ENCODE measurements at regions not wholly inside any gene's neighbourhood (a gene's known extent, or its start where the extent isn't known, plus 50 kb on each side); places are given as distances from the start of the nearest gene placed in this dataset.

DNA sequence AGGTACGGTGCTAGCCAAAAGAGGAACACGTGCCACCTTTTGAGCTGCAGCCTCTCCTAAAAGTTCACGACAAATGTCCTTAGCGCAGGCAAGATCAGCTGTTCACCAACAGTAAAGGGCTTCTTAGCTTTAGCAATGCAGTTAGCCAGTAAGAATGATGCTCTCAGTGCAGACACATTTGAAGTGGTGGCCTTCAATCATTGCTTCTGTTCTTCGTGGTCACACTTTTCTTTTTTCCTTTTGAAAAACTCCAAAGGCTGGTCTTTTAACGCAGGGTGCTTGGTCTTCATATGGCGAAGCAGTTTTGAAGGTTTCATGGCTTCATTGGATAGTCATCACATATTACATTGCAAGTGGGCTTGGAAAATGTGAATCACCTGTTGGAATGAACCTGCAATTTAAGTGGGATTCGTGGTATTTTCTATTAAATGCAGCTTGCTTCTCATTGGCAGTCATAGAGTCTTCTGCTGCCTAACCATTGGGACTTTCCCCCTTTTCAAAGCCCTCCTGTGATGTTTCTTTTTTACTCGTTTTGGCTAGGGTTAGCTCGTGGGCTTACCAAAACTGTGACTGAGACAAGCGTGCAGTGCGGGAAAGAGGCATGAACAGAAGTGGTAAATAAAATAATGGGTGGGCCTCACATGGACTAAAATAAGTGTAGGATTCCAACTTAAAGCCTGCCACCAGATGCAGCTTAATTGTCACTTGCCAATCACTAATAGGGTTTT is 100.9 kb downstream of the MRPL36 start:
- ChIA-PET CTCF (no interaction called here), POLR2A (no interaction called here)
- TF ChIP-seq, protein P1, sequence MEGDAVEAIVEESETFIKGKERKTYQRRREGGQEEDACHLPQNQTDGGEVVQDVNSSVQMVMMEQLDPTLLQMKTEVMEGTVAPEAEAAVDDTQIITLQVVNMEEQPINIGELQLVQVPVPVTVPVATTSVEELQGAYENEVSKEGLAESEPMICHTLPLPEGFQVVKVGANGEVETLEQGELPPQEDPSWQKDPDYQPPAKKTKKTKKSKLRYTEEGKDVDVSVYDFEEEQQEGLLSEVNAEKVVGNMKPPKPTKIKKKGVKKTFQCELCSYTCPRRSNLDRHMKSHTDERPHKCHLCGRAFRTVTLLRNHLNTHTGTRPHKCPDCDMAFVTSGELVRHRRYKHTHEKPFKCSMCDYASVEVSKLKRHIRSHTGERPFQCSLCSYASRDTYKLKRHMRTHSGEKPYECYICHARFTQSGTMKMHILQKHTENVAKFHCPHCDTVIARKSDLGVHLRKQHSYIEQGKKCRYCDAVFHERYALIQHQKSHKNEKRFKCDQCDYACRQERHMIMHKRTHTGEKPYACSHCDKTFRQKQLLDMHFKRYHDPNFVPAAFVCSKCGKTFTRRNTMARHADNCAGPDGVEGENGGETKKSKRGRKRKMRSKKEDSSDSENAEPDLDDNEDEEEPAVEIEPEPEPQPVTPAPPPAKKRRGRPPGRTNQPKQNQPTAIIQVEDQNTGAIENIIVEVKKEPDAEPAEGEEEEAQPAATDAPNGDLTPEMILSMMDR (IDR thresholded peaks at IDR 0.05; ENCODE audit: insufficient read depth, low read length, missing control alignments) = no peak
- H3K4me3 ChIP-seq (ENCODE audit: low read depth, low read length) = no peak overlapping the region
- no peak for DNase-seq (ENCODE audit: low read depth, low spot score)

DNA sequence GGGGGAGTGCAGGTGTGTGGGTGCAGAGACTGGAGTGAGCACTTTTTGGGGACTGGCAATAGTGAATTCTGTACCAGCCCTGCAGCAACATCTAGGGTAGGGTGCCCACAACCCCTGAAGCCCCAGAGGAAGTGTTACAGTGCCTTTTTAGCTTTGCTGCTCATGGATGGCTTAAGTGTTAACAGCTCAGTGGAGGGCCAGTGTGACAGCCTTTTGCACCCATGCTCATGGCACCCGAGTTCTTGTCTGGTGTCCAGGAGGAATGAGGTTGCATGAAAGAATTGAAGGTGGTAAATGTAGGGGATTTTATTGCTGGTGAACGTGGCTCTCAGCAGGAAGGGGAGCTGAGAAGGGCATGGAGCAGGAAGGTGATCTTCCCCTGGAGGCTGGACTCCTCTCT is 107.3 kb downstream of the MRPL36 start:
- no peak for DNase-seq (ENCODE audit: low read depth, low spot score)
- CTCF ChIA-PET = no interaction called here
- POLR2A ChIA-PET = no interaction called here
- H3K4me3 ChIP-seq (ENCODE audit: low read depth, low read length) = no peak overlapping the region
- TF ChIP-seq, protein P1 (IDR thresholded peaks at IDR 0.05; ENCODE audit: insufficient read depth, low read length, missing control alignments) = no peak

GRCh38 chr5:1687301-1687970 is 112.2 kb downstream of the MRPL36 start:
- H3K4me3 ChIP-seq (ENCODE audit: low read depth, low read length) = no peak overlapping the region
- ChIA-PET POLR2A (no interaction called here), CTCF (no interaction called here)
- TF ChIP-seq, protein P1 (IDR thresholded peaks at IDR 0.05; ENCODE audit: insufficient read depth, low read length, missing control alignments) = no peak
- DNase-seq (ENCODE audit: low read depth, low spot score) = no peak

GRCh38 chr5:1686016-1686802 is 113.4 kb downstream of the MRPL36 start:
- TF ChIP-seq, protein P1 (IDR thresholded peaks at IDR 0.05; ENCODE audit: insufficient read depth, low read length, missing control alignments) = no peak
- no peak overlapping the region for H3K4me3 ChIP-seq (ENCODE audit: low read depth, low read length)
- POLR2A ChIA-PET = no interaction called here
- DNase-seq (ENCODE audit: low read depth, low spot score) = no peak
- CTCF ChIA-PET = no interaction called here

DNA sequence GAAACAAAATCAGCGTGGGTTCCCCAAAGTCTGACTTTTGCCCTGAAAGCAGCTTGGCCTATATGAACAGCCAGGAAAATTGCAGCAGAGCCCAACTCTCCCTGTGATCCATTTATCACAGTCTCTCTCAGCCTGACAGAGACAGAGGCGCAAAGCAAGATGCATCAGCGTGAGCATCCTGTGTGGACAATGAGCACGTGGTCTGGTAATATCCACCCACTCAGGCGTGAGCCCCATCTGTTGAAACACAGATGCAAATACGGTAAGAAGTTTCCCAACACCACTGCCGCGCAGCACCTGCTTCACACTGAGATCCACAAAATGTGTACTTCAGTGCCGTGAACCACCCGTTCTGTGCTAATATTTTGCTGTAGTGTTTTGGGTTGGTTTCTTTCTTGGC is 114.6 kb downstream of the MRPL36 start:
- TF ChIP-seq, protein P1 (IDR thresholded peaks at IDR 0.05; ENCODE audit: insufficient read depth, low read length, missing control alignments) = no peak
- CTCF ChIA-PET = no interaction called here
- POLR2A ChIA-PET = no interaction called here
- no peak for DNase-seq (ENCODE audit: low read depth, low spot score)
- no peak overlapping the region for H3K4me3 ChIP-seq (ENCODE audit: low read depth, low read length)

DNA sequence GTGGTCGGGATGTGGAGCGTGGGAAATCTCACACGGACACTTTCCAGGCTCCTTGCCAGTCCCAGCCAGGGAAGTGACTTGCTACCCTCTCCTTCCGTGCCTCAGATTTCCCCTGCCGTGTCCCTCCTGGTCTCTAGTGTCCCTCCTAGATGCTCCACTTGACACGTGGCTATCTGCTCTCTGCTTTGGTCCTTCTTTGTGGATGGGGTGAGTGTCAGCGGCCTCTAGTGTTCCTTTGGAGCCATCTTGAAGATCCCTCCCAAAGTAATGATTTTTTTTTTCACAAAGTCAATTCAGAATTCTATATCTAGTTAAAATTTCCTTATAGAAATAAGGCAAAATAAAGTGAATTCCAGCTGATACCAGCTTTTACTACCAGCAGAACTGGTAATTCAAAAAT is 117.7 kb downstream of the MRPL36 start:
- no peak for DNase-seq (ENCODE audit: low read depth, low spot score)
- TF ChIP-seq, protein P1 (IDR thresholded peaks at IDR 0.05; ENCODE audit: insufficient read depth, low read length, missing control alignments) = no peak
- H3K4me3 ChIP-seq (ENCODE audit: low read depth, low read length) = no peak overlapping the region
- CTCF ChIA-PET = no interaction called here
- POLR2A ChIA-PET = no interaction called here
